CD8-positive, alpha-beta memory T cell (primary cell): ENCODE measurements at regions not wholly inside any gene's neighbourhood (a gene's known extent, or its start where the extent isn't known, plus 50 kb on each side); places are given as distances from the start of the nearest gene placed in this dataset.
"Not testable (repeated sequence)": the region's sequence is repeated elsewhere in the genome, so short reads cannot be mapped to it uniquely, and the experiment has no call there.

ENCODE experiments used
- CTCF ChIA-PET: fragments of 350-600 bp; sonication (Branson Sonifier 250); formaldehyde crosslinking; loops from one replicate; lab custom pipeline; 2021; ENCODE audit warnings: antibody characterized with exemption; lab: Charles Lee
- POLR2A ChIA-PET: fragments of 350-600 bp; sonication (Branson Sonifier 250); formaldehyde crosslinking; loops from one replicate; lab custom pipeline; 2021; ENCODE audit warnings: antibody characterized with exemption; lab: Charles Lee
- DNase-seq, 5 donors: peaks; one replicate each; pipeline versions ENCODE4 v3.0.0 to v3.0.0-alpha.2; 2020 to 2022; ENCODE audit warnings: mixed read lengths in 1 of 5
- H3K27ac ChIP-seq: one replicate; pipeline ENCODE4 v1.7.0; 2013; ENCODE audit warnings: low read depth, mild to moderate bottlenecking, low read length, moderate library complexity
- H3K27me3 ChIP-seq: 2 replicates; pipeline ENCODE4 v1.7.0; 2013; ENCODE audit warnings: low read length, mild to moderate bottlenecking; ENCODE audit not compliant: insufficient read depth, poor library complexity, severe bottlenecking
- H3K36me3 ChIP-seq: 2 replicates; pipeline ENCODE4 v1.7.0; 2013; ENCODE audit warnings: mild to moderate bottlenecking, low read length, moderate library complexity; ENCODE audit not compliant: insufficient read depth
- H3K4me1 ChIP-seq: 2 replicates; pipeline ENCODE4 v1.7.0; 2013; ENCODE audit warnings: mild to moderate bottlenecking, low read length, moderate library complexity; ENCODE audit not compliant: insufficient read depth
- H3K4me3 ChIP-seq: 2 replicates; pipeline ENCODE4 v1.7.0; 2013; ENCODE audit warnings: mild to moderate bottlenecking, low read length
- H3K9me3 ChIP-seq: 2 replicates; pipeline ENCODE4 v1.7.0; 2013; ENCODE audit warnings: mild to moderate bottlenecking, low read length
- H3K27ac Mint-ChIP-seq, 8 donors: one replicate each; pipeline ENCODE4 v1.8.0; 2020 to 2021; ENCODE audit warnings: mixed read lengths in 8 of 8, mild to moderate bottlenecking in 6 of 8, inconsistent platforms in 3 of 8, moderate library complexity in 3 of 8
- H3K27me3 Mint-ChIP-seq, 2 donors: one replicate each; pipeline ENCODE4 v1.8.0; 2020 to 2021; ENCODE audit warnings: mixed read lengths in 2 of 2, mild to moderate bottlenecking in 1 of 2, moderate library complexity in 1 of 2
- H3K36me3 Mint-ChIP-seq, 3 donors: one replicate each; pipeline ENCODE4 v1.8.0; 2020 to 2021; ENCODE audit warnings: mixed read lengths in 3 of 3, inconsistent platforms in 1 of 3, mild to moderate bottlenecking in 1 of 3
- H3K4me1 Mint-ChIP-seq, 3 donors: one replicate each; pipeline ENCODE4 v1.8.0; 2020 to 2021; ENCODE audit warnings: mixed read lengths in 3 of 3, inconsistent platforms in 1 of 3, mild to moderate bottlenecking in 1 of 3
- H3K4me3 Mint-ChIP-seq, 7 donors: one replicate each; pipeline ENCODE4 v1.8.0; 2020 to 2021; ENCODE audit warnings: mixed read lengths in 7 of 7, mild to moderate bottlenecking in 6 of 7, moderate library complexity in 4 of 7, inconsistent platforms in 2 of 7
- H3K9me3 Mint-ChIP-seq, 5 donors: one replicate each; pipeline ENCODE4 v1.8.0; 2020 to 2022; ENCODE audit warnings: mixed read lengths in 5 of 5, mild to moderate bottlenecking in 3 of 5, moderate library complexity in 2 of 5, inconsistent platforms in 1 of 5

DNA sequence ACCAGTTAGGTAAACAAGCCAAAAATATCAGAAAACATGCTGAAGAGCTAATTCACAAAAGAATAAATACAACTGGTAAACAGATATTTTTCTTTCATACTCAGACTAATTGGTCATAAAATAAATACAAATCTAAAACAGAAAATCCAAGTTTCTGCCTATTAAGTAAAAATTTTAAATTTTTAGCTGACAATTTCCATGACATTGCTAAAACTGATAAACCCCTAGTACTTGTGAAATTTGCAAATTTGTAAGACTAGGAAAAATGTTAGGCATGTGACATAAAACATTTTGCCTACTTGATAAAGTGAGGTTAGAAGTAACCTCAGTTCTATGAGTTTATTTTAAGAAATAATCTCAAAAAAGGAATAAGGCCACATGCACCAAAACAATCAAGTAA lies 356.1 kb downstream of the LRATD1 start:
- Mint-ChIP-seq H3K27ac (no peak overlapping the region), H3K9me3 (no peaks in the 10 kb centered on the region)

GRCh38 chr2:14991723-14992122 lies 359.2 kb downstream of the LRATD1 start:
- no peaks in the 10 kb centered on the region for H3K36me3 Mint-ChIP-seq
- H3K4me1 ChIP-seq: no peaks in the 10 kb centered on the region
- no peaks in the 10 kb centered on the region for H3K4me1 Mint-ChIP-seq
- no peak for DNase-seq
- no peaks in the 10 kb centered on the region for H3K27me3 ChIP-seq
- no peak overlapping the region for H3K27ac Mint-ChIP-seq
- H3K27me3 Mint-ChIP-seq: peaks cover 6% of the 10 kb centered on the region in 2 donors
- H3K9me3 ChIP-seq: no peaks in the 10 kb centered on the region
- no peaks in the 10 kb centered on the region for H3K9me3 Mint-ChIP-seq
- no peaks in the 10 kb centered on the region for H3K36me3 ChIP-seq
- no peak overlapping the region for H3K4me3 Mint-ChIP-seq
- H3K4me3 ChIP-seq: no peak overlapping the region
- POLR2A ChIA-PET: no interaction called here
- no peak overlapping the region for H3K27ac ChIP-seq
- CTCF ChIA-PET: no interaction called here

More for the DNA sequence above, 356.1 kb downstream of the LRATD1 start:
- no peak overlapping the region for H3K27ac ChIP-seq
- CTCF ChIA-PET: no interaction called here
- Mint-ChIP-seq H3K4me1 (no peaks in the 10 kb centered on the region), H3K36me3 (no peaks in the 10 kb centered on the region), H3K4me3 (no peak overlapping the region), H3K27me3 (peaks cover 3 to 8% of the 10 kb centered on the region in 2 donors)
- POLR2A ChIA-PET: no interaction called here
- H3K4me3 ChIP-seq: no peak overlapping the region
- no peaks in the 10 kb centered on the region for H3K27me3 ChIP-seq
- DNase-seq: no peak
- H3K4me1 ChIP-seq: no peaks in the 10 kb centered on the region
- no peaks in the 10 kb centered on the region for H3K36me3 ChIP-seq
- no peaks in the 10 kb centered on the region for H3K9me3 ChIP-seq

DNA sequence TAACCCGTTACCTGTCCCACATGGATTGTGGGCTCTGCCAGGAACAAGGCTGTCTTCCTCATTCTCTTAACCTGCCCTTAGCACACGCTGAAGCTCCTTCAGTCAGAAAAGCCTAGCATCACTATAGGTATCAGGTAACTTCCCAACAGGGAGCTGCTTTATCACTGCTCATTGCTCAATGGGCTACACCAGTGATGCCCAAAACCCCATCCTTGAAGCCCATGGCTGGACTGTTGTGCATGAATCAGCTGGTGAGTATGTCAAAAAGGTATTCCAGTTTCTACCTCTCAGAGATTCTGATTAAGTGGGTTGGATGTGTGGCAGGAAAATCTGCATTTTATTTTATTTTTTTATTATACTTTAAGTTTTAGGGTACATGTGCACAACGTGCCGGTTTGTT lies 362.2 kb downstream of the LRATD1 start:
- H3K27ac ChIP-seq: no peak overlapping the region
- POLR2A ChIA-PET: no interaction called here
- no peaks in the 10 kb centered on the region for H3K27me3 ChIP-seq
- no peaks in the 10 kb centered on the region for H3K36me3 ChIP-seq
- no peak for DNase-seq
- Mint-ChIP-seq H3K9me3 (peaks cover 0 to 3% (median 0%) of the 10 kb centered on the region in 5 donors), H3K27ac (no peak overlapping the region), H3K4me1 (no peaks in the 10 kb centered on the region), H3K27me3 (peaks cover 6 to 10% of the 10 kb centered on the region in 2 donors), H3K4me3 (no peak overlapping the region), H3K36me3 (no peaks in the 10 kb centered on the region)
- no peaks in the 10 kb centered on the region for H3K4me1 ChIP-seq
- CTCF ChIA-PET: no interaction called here
- no peak overlapping the region for H3K4me3 ChIP-seq
- H3K9me3 ChIP-seq: no peaks in the 10 kb centered on the region

- no peak overlapping the region for H3K4me3 ChIP-seq
- CTCF ChIA-PET: no interaction called here
- DNase-seq: no peak
- H3K9me3 ChIP-seq: no peaks in the 10 kb centered on the region
- H3K27me3 ChIP-seq: no peaks in the 10 kb centered on the region
- H3K4me3 Mint-ChIP-seq: no peak overlapping the region
- H3K27me3 Mint-ChIP-seq: peaks cover 4 to 10% of the 10 kb centered on the region in 2 donors
- H3K36me3 ChIP-seq: no peaks in the 10 kb centered on the region
- peaks cover 0 to 3% (median 0%) of the 10 kb centered on the region in 5 donors for H3K9me3 Mint-ChIP-seq
- no peaks in the 10 kb centered on the region for H3K4me1 ChIP-seq
- POLR2A ChIA-PET: no interaction called here
- no peak overlapping the region for H3K27ac Mint-ChIP-seq
- no peaks in the 10 kb centered on the region for H3K4me1 Mint-ChIP-seq
- H3K27ac ChIP-seq: no peak overlapping the region
- H3K36me3 Mint-ChIP-seq: no peaks in the 10 kb centered on the region
These were observed 364.0 kb downstream of the LRATD1 start for GRCh38 chr2:14996351-14997014.

DNA sequence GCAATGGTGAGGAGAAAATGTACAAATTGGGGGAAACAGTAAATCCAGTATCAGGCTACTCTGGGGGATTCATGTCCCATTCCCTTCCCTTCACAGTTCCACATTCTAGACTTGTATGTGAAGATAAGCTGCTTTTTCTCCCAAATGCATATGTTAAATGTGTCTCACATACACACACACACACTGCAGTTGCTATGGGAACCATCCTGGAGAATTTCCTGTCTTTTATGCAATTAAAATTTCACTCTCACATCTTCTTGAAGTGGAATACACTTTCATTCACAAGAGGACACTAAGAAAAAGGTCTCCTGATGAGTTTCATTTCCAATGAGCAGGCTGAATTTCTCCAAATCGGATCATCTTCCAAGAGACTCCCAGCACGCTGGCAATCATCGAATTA lies 366.0 kb downstream of the LRATD1 start:
- H3K4me1 ChIP-seq: no peaks in the 10 kb centered on the region
- H3K27ac ChIP-seq: no peak overlapping the region
- no peaks in the 10 kb centered on the region for H3K9me3 ChIP-seq
- no peak overlapping the region for H3K27ac Mint-ChIP-seq
- ChIA-PET POLR2A (no interaction called here), CTCF (no interaction called here)
- no peaks in the 10 kb centered on the region for H3K36me3 ChIP-seq
- H3K36me3 Mint-ChIP-seq: no peaks in the 10 kb centered on the region
- no peak for DNase-seq
- H3K9me3 Mint-ChIP-seq: peaks cover 0 to 3% (median 0%) of the 10 kb centered on the region in 5 donors
- no peaks in the 10 kb centered on the region for H3K4me1 Mint-ChIP-seq
- H3K27me3 ChIP-seq: no peaks in the 10 kb centered on the region
- peaks cover 4 to 10% of the 10 kb centered on the region in 2 donors for H3K27me3 Mint-ChIP-seq
- no peak overlapping the region for H3K4me3 Mint-ChIP-seq
- no peak overlapping the region for H3K4me3 ChIP-seq

DNA sequence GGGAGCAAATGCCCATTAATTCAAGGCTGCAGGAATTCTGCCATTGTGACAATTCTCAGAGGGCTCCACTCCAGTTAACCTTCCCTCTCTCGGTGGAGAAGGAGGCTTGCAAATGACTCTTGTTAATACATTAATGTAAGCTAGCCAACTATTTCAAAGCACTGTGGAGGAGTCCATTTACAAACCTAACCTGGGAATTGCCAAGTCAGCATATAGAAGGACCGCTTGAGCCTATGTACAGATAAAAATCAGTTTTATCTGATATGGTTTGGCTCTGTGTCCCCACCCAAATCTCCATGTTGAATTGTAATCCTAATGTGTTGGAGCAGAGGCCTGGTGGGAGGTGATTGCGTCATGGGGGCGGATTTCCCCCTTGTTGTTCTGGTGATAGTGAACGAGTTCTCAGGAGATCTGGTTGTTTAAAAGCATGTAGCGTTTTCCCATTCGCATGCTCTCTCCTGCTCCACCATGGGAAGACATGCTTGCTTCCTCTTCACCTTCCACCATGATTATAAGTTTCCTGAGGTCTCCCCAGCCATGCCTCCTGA lies 366.7 kb downstream of the LRATD1 start:
- no peaks in the 10 kb centered on the region for H3K27me3 ChIP-seq
- H3K9me3 Mint-ChIP-seq: peaks cover 0 to 3% (median 0%) of the 10 kb centered on the region in 5 donors
- CTCF ChIA-PET: no interaction called here
- H3K27me3 Mint-ChIP-seq: peaks cover 4 to 10% of the 10 kb centered on the region in 2 donors
- no peak overlapping the region for H3K4me3 Mint-ChIP-seq
- no peaks in the 10 kb centered on the region for H3K36me3 ChIP-seq
- H3K36me3 Mint-ChIP-seq: no peaks in the 10 kb centered on the region
- H3K4me1 ChIP-seq: no peaks in the 10 kb centered on the region
- no peak overlapping the region for H3K27ac Mint-ChIP-seq
- no peaks in the 10 kb centered on the region for H3K4me1 Mint-ChIP-seq
- no peak overlapping the region for H3K4me3 ChIP-seq
- POLR2A ChIA-PET: no interaction called here
- no peaks in the 10 kb centered on the region for H3K9me3 ChIP-seq
- no peak for DNase-seq
- no peak overlapping the region for H3K27ac ChIP-seq

DNA sequence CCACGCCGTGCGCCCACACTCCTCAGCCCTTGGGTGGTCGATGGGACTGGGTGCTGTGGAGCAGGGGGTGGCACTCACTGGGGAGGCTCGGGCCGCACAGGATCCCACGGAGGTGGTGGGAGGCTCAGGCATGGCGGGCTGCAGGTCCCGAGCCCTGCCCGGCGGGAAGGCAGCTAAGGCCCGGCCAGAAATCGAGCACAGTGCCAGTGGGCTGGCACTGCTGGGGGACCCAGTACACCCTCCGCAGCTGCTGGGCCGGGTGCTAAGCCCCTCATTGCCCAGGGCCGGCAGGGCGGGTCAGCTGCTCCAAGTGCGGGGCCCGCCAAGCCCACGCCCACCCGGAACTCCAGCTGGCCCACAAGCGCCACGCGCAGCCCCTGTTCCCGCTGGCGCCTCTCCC lies 370.0 kb downstream of the LRATD1 start:
- DNase-seq, H3K27me3 ChIP-seq, H3K36me3 ChIP-seq, H3K27me3 Mint-ChIP-seq, H3K9me3 Mint-ChIP-seq, H3K27ac Mint-ChIP-seq, POLR2A ChIA-PET, H3K36me3 Mint-ChIP-seq, H3K4me1 Mint-ChIP-seq, H3K4me3 Mint-ChIP-seq, CTCF ChIA-PET, H3K9me3 ChIP-seq, H3K4me3 ChIP-seq, H3K27ac ChIP-seq, H3K4me1 ChIP-seq: not testable (repeated sequence)

DNA sequence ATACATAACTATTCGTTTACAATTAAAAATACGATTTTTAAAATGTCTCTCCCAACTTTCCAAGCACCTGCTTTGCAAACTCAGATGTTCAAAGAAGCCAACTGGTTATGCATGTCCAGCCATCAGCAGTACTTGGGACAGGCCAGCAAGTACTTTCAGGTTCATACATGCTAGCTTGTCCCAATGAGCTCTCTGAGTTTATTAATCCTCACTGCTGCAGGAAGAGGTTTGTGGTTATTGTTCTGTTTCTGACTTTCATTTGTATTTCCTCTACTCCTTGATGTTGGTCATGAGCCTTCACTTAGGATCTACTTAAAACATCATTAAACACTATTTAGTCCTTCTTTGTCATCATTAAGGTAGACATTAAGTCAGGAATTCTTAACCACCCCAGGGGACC lies 374.1 kb downstream of the LRATD1 start:
- DNase-seq: no peak
- H3K27ac ChIP-seq: no peak overlapping the region
- POLR2A ChIA-PET: no interaction called here
- no peaks in the 10 kb centered on the region for H3K27me3 ChIP-seq
- Mint-ChIP-seq H3K4me3 (no peak overlapping the region), H3K27me3 (peaks cover 0 to 3% of the 10 kb centered on the region in 2 donors), H3K27ac (no peak overlapping the region), H3K4me1 (peaks cover 4 to 7% (median 7%) of the 10 kb centered on the region in 3 donors), H3K36me3 (peaks cover 0 to 2% (median 0%) of the 10 kb centered on the region in 3 donors), H3K9me3 (peaks cover 0 to 13% (median 2%) of the 10 kb centered on the region in 5 donors)
- CTCF ChIA-PET: no interaction called here
- no peak overlapping the region for H3K4me3 ChIP-seq
- H3K36me3 ChIP-seq: no peaks in the 10 kb centered on the region
- H3K4me1 ChIP-seq: no peaks in the 10 kb centered on the region
- H3K9me3 ChIP-seq: no peaks in the 10 kb centered on the region
